IPS DF 19.7 (cell line): ENCODE measurements at regions not wholly inside any gene's neighbourhood (a gene's known extent, or its start where the extent isn't known, plus 50 kb on each side); places are given as distances from the start of the nearest gene placed in this dataset.

Experiments
- DNase-seq: peaks from one replicate; pipeline ENCODE4 v3.0.0-alpha.2; 2013; ENCODE audit warnings: low read depth, low spot score

GRCh38 chr4:20592663-20593062, 107.6 kb upstream of the PACRGL start:
- no peak for DNase-seq

GRCh38 chr4:20598626-20599025, 101.6 kb upstream of the PACRGL start:
- DNase-seq, result no peak

- DNase-seq, result no peak
Measured at GRCh38 chr4:20603671-20604313, 96.5 kb upstream of the PACRGL start.

GRCh38 chr4:20612313-20612712, 87.9 kb upstream of the PACRGL start:
- no peak for DNase-seq

DNA sequence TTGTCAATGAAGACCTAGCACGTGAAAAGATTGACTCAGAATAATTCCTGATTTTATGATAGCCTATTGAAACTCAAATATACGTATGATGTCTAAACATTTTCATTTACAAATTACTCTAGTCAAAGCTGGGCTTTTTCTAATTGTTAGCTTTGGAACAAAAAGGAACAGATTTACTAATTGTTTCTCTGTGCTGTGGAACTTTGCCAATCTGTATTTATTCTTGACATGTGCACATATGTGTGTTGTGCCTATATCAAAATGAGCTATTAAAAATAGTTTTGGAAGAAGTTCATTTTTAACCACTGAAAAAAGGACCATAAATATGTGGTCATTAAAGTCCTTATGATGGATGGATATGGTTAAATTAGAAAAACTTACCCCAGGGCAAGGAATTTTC, 85.4 kb upstream of the PACRGL start:
- DNase-seq, result no peak

GRCh38 chr4:20615486-20616260, 84.6 kb upstream of the PACRGL start:
- DNase-seq, result no peak

DNA sequence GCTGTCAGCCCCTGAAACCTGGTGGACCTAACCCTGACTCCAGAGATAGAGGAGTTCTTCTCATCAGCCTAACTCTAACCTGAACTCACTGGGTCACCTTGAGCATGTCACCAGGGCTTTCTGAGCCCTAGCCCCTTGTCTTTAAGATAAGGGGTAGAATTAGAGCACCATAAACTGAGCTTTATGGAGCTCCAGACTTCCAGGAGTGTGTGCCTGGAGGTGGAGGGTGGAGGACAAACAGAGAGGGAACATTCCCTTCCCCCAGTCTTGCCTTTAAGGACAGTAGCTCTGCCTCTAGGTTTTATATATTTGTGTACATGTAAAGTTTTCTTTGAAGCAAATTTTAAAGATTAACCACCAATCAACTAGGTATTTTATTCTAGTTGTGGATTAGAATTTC, 83.9 kb upstream of the PACRGL start:
- no peak for DNase-seq

DNA sequence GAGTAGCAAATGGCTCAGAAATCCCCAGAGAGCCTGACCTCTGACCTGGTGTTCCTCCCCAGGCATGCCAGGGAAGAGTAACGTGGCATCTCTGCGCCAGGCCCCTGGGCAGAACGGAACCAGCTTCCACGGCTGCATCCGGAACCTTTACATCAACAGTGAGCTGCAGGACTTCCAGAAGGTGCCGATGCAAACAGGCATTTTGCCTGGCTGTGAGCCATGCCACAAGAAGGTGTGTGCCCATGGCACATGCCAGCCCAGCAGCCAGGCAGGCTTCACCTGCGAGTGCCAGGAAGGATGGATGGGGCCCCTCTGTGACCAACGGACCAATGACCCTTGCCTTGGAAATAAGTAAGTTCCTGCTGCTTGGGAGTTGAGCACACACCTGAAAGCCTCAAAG, 83.4 kb upstream of the PACRGL start:
- no peak for DNase-seq

DNA sequence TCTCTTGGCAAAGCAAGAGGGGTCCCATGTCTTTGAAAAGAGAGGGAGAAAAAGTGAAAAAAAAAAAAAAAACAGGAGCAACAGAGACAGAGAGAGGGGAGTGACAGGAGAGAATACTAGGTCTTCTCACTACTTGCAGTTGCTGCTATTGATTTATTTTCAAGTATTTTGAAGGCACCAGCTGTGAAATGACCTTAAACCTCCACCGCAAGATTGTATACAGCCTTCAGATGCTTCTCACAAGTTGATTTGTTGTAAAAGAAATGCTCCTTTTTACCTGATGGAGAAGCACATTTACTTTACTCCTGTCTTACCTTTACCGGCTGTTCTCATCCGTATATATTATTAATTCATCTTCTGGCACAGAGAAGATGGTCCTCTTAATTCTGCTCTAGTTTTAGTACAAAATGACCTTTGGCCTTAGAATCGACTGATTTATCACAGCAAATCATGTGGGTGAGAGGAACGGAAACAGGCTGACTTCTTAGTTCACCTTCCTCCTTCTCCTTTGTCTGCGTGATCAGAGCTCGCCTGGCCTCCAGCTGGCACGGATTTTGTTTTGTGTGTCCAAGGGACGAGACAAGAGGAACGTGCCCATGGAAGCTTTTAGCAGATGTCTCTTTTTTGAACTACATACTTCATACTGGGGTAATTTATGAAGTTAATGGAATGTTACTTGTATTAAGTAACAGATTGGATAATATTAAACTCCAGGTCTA, 82.4 kb upstream of the PACRGL start:
- no peak for DNase-seq

DNA sequence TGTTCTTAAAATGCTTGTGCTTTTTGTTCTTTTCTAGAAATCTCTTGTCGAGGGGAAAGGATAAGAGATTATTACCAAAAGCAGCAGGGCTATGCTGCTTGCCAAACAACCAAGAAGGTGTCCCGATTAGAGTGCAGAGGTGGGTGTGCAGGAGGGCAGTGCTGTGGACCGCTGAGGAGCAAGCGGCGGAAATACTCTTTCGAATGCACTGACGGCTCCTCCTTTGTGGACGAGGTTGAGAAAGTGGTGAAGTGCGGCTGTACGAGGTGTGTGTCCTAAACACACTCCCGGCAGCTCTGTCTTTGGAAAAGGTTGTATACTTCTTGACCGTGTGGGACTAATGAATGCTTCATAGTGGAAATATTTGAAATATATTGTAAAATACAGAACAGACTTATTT, 81.5 kb upstream of the PACRGL start:
- DNase-seq, result no peak

GRCh38 chr4:20621476-20621875, 78.8 kb upstream of the PACRGL start:
- DNase-seq, result no peak

DNA sequence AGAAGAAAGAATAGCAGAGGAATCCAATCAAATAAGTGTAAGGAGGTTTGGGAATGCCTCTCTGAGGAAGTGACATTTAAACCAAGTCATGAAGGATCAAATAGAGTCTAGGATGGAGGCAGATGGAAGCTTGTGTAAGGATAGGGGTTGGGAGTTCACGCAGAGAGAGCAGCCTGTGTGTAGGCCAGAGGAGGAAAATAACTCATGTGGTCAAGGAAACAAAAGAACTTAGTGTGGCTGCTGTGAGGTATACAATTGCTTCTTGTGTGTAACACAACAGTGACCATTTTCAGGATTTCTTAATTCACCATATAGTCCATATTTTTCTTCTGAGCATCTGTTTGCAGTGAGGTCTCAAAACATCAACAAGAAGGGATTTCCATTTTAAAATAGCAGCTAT, 77.6 kb upstream of the PACRGL start:
- no peak for DNase-seq

GRCh38 chr4:20623939-20624338, 76.3 kb upstream of the PACRGL start:
- no peak for DNase-seq

- no peak for DNase-seq
Measured at GRCh38 chr4:20624793-20625374, 75.4 kb upstream of the PACRGL start.

GRCh38 chr4:20625426-20625825, 74.8 kb upstream of the PACRGL start:
- DNase-seq, result no peak

DNA sequence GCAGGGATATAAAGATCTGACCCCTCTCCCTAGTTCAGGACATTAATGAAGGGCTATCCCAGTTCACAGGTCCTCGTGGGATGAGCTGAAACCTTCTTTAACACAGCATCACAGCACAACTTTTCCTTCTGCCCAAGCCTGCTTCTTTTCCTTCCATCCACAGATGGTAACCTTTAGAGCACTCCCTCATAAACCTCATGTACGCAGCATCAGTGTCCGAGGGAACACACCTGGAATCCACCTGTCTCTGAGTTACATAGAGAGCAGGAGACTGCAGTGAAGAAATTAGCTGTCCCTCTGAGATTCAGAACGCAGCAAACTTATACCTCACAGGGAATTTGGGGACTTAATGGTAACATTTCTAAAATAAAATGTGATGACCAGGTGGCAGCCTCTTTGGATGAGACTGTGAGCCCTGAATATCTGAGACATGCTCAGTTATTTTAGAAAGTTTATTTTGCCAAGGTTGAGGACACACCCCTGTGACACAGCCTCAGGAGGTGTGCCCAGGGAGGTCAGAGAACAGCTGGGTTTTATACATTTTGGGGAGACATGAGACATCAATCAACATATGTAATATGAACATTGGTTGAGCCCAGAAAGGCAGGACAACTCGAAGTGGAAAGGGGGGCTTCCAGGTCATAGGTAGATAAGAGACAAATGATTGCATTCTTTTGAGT, 73.8 kb upstream of the PACRGL start:
- DNase-seq, result no peak

DNA sequence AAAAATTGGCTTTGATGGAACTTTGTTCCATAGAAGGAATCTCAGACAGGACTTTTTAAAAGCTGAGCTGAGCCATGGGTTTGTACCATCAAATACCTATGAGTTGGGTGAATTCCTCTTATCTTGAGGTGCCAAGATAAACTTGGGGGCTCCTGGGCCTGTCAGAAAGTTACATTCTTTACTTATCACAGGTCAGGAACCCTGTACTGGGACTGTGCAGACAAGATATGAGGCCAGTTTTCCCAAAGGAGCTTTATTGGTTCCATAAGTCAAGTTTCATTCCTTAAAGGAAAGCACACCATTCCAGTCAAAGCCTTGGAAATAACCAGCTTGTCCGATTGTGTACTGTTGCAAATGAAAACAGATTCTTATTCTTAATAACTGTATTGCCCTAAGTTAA, 72.4 kb upstream of the PACRGL start:
- no peak for DNase-seq

DNA sequence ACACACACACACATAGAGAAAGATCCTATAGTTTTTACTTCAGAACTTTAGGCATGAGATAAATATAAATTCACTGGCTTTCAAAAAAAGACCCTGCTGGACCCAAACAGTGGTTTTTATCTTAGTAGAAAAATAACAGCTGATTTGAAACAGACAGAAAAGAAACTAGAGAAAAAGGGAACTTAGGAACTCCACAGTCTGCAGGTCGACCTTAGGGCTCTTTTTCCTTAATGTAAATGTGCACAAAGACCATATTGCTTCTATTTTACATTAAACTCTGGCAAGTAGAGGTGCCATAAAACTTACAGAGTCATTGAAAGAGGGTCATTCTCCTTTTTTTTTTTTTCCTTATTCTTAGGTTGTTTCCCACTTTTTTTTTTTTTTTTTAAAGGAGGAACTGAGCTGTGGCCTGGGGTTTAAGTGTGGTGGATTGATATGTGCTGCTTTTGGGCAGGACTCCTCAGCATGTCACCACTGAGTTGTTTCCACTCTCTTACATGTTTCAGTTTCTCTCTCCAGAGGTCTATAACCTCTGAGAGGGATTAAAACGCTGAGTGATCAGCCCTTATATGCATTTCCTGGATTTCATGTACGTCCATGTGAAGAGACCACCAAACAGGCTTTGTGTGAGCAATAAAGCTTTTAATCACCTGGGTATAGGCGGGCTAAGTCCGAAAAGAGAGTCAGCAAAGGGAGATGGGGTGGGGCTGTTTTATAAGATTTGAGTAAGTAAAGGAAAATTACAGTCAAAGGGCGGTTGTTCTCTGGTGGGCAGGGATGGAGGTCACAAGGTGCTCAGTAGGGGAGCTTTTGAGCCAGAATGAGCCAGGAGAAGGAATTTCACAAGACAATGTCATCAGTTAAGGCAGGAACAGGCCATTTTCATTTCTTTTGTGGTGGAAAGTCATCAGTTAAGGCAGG, 70.8 kb upstream of the PACRGL start:
- no peak for DNase-seq

GRCh38 chr4:20638825-20639224, 61.4 kb upstream of the PACRGL start:
- DNase-seq, result no peak

GRCh38 chr4:20639346-20639745, 60.9 kb upstream of the PACRGL start:
- no peak for DNase-seq

- no peak for DNase-seq
Measured at GRCh38 chr4:20640989-20641388, 59.3 kb upstream of the PACRGL start.
